ENCODE measurements at regions not wholly inside any gene's neighbourhood (a gene's known extent, or its start where the extent isn't known, plus 50 kb on each side); places are given as distances from the start of the nearest gene placed in this dataset.

DNA sequence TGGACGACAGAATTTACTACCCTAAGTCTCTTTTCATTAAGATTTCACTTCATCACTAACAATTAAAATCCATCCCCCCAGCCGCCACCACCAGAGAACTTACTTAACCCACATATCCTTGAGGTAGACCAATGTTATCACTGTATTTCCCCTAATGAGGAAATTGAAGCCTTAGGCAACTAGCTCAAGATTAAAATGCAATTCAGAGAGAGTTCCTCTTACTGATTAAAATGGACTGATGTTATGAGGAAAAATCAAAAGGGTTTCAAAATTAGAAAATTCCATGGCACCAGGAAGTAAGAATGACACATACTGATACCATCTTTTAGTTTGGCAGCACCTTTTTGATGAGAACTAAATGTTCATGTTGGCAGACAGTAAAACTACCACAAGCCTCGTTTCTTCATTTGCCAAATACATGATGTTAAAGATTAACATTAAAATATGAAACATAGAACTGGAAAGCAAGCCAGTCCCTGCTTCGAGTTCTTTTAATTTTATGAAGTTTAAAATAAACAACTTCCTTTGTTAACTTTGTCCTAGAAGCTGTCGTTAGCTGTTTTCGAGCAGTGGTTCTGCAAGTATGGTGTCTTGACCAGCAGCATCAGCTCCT is 69.3 kb upstream of the CCDC160 start:
- Mint-ChIP-seq H3K4me3 (peak overlapping the region; percentile 5), H3K4me1 (peaks cover 23% of the 10 kb centered on the region), H3K27ac (ENCODE audit: unreplicated experiment) (no peak overlapping the region), H3K27me3 (ENCODE audit: low read depth) (no peaks in the 10 kb centered on the region), H3K36me3 (ENCODE audit: low read depth) (peaks cover 39% of the 10 kb centered on the region), H3K9me3 (peaks cover 7% of the 10 kb centered on the region)
- TF ChIP-seq, protein P1, sequence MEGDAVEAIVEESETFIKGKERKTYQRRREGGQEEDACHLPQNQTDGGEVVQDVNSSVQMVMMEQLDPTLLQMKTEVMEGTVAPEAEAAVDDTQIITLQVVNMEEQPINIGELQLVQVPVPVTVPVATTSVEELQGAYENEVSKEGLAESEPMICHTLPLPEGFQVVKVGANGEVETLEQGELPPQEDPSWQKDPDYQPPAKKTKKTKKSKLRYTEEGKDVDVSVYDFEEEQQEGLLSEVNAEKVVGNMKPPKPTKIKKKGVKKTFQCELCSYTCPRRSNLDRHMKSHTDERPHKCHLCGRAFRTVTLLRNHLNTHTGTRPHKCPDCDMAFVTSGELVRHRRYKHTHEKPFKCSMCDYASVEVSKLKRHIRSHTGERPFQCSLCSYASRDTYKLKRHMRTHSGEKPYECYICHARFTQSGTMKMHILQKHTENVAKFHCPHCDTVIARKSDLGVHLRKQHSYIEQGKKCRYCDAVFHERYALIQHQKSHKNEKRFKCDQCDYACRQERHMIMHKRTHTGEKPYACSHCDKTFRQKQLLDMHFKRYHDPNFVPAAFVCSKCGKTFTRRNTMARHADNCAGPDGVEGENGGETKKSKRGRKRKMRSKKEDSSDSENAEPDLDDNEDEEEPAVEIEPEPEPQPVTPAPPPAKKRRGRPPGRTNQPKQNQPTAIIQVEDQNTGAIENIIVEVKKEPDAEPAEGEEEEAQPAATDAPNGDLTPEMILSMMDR (conservative IDR thresholded peaks at IDR 0.05), result no peak
- DNase-seq (ENCODE audit: low read depth, low spot score), result no peak

DNA sequence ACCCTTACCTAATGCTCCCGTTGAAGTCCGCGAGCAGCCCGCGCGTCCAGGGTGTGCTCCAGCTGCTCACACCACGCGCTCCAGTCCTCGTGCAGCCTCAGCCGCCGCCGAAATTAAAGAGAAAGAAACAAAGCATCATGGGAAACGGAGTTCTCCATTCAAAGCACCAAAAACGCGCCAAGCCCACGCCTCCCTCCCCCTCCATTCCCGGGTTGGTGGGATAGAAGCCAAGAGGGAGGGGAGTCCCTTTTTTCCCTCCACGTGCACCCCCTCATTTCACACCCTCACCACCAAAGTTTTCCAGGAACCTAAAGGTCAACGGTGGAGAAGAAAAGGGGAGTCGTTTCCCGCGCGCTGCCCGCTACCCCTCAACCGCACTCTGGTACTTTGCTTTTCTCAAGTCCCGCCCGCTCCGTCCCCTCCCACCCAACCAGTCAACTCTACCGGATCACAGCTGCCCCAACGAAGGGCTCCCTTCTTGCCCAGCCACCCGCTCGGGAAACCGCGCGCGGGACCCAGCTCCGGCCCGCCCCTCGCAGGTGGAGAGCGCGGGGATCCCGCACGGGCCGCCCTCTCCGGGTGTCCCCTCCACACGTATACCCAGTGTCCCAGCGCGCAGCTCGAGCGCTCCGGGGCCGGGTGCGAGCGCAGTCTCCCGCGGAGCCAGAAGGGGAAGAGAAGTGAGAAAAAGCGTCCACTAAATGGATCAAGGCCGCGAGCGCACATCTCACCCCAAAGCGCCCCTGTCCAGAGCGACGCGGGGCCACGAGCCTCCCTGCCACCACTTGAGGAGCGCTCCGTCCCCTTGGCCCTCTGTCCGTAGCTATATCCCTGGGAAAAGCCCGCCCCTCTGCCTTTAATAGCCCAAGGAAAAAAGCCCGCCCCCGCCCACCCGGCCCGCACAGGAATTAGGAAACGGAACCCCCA is 65.1 kb upstream of the CCDC160 start:
- Mint-ChIP-seq H3K27ac (ENCODE audit: unreplicated experiment) (peak overlapping the region; percentile 93), H3K4me1 (peaks cover 49% of the 10 kb centered on the region), H3K9me3 (peaks cover 4% of the 10 kb centered on the region), H3K4me3 (peak overlapping the region; percentile 92), H3K36me3 (ENCODE audit: low read depth) (peaks cover 33% of the 10 kb centered on the region), H3K27me3 (ENCODE audit: low read depth) (peaks cover 7% of the 10 kb centered on the region)
- TF ChIP-seq, protein P1 (conservative IDR thresholded peaks at IDR 0.05), result no peak
- peak; percentile 37 for DNase-seq (ENCODE audit: low read depth, low spot score)

DNA sequence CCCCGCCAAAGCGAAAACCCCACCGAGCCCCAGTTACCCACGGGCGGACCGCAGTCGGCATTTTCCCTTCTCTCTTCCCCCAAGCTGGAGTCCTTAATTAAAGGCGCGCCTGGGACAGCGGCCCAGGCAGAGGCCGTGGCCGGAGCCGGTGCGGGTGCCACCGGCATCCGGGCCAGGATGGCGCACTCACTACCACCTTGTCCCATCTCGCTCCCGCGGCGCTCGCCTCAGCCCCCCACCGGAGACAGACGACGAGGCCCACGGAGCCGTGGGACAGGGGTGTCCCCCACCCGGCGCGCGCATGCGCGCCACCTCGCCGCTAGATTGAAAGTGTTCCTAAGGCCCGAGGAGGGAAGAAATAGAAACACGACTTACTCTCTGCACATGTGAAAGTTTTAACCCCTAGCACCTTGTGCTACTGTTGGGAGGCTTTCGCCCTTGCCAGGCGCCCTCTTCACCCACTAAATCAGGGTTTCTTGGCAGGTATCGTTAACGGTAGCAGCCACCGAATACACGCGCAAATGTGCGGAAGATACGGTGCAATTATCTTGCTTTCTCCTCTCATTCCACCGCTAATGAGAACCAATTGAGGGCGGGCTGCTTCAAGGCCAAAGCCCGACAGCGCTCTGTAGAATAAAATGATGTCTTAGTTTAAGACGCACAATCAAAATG is 64.3 kb upstream of the CCDC160 start:
- H3K27ac Mint-ChIP-seq (ENCODE audit: unreplicated experiment), result peak overlapping the region; percentile 99
- no peak for DNase-seq (ENCODE audit: low read depth, low spot score)
- H3K4me3 Mint-ChIP-seq, result peak overlapping the region; percentile 92
- peaks cover 4% of the 10 kb centered on the region for H3K9me3 Mint-ChIP-seq
- TF ChIP-seq, protein P1 (conservative IDR thresholded peaks at IDR 0.05), result no peak
- H3K27me3 Mint-ChIP-seq (ENCODE audit: low read depth), result peaks cover 7% of the 10 kb centered on the region
- peaks cover 30% of the 10 kb centered on the region for H3K36me3 Mint-ChIP-seq (ENCODE audit: low read depth)
- peaks cover 53% of the 10 kb centered on the region for H3K4me1 Mint-ChIP-seq

DNA sequence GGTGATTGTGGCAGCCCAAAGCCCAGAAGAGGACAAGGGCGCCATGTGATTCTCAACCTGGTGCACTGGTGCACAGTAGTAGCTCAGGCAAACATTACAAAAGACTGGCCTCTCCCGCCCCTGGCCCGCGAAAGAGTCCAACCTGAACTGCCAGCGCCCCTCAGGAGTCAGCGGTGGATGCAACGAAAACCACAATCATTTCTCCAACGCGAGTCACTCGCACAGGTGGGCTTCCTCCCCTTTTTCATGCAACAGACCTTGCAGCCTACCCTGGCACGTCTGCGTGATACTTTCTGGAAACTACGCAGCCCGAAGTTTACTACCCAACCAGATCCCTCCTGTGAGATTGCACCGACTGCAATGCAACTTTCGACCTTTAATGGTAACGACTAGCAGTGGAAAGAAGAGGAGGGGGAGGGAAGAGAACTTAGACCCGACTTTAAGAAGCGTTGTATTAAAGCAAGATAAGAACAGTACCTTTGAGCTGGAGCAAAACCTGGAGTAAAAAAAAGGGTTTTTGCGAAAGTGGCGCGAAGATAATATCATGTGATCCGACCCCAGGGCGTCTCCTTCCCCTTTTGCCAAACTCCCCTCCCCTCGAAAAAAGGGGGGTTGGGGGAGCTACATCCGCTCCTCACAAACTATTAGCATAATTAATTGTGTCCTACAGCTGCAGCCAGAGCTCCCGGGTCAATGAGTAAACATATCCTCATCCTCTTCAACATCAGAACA is 63.3 kb upstream of the CCDC160 start:
- TF ChIP-seq, protein P1 (conservative IDR thresholded peaks at IDR 0.05), result no peak
- peaks cover 4% of the 10 kb centered on the region for H3K9me3 Mint-ChIP-seq
- peaks cover 7% of the 10 kb centered on the region for H3K27me3 Mint-ChIP-seq (ENCODE audit: low read depth)
- H3K36me3 Mint-ChIP-seq (ENCODE audit: low read depth), result peaks cover 27% of the 10 kb centered on the region
- H3K4me1 Mint-ChIP-seq, result peaks cover 54% of the 10 kb centered on the region
- peak overlapping the region; percentile 92 for H3K4me3 Mint-ChIP-seq
- peak overlapping the region; percentile 99 for H3K27ac Mint-ChIP-seq (ENCODE audit: unreplicated experiment)
- DNase-seq (ENCODE audit: low read depth, low spot score), result peak; percentile 22

DNA sequence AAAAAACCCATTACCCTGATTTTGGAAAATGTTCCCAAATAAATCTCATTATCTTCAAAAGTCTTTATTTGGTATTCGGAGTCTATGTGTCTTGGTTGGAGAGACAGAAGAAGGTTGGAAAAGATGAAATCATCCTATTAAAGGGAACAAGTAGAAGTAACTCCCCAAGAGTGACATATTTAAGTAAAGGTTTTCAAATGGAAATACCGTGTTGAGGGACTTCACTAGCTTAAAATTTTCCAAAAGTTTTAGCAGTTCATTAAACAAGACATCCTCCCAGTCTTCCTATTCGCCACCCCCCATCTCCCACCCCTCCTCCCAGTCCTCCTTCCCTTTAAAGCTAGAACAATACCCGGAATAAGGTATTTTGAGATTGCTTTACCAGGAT is 62.7 kb upstream of the CCDC160 start:
- Mint-ChIP-seq H3K4me3 (peak overlapping the region; percentile 92), H3K9me3 (peaks cover 4% of the 10 kb centered on the region), H3K27me3 (ENCODE audit: low read depth) (peaks cover 7% of the 10 kb centered on the region), H3K36me3 (ENCODE audit: low read depth) (peaks cover 26% of the 10 kb centered on the region), H3K27ac (ENCODE audit: unreplicated experiment) (peak overlapping the region; percentile 99), H3K4me1 (peaks cover 60% of the 10 kb centered on the region)
- no peak for DNase-seq (ENCODE audit: low read depth, low spot score)
- TF ChIP-seq, protein P1 (conservative IDR thresholded peaks at IDR 0.05), result no peak

Data from neural crest cell (in vitro differentiated cells).